A673 (cell line): ENCODE measurements at regions not wholly inside any gene's neighbourhood (a gene's known extent, or its start where the extent isn't known, plus 50 kb on each side); places are given as distances from the start of the nearest gene placed in this dataset.
"Not testable (repeated sequence)": the region's sequence is repeated elsewhere in the genome, so short reads cannot be mapped to it uniquely, and the experiment has no call there.

Experiments
- EZH2 ChIP-seq: fragments of 200-600 bp; sonication (generic); IDR thresholded peaks from 2 replicates; pipeline ENCODE4 v1.6.1; 2017; ENCODE audit warnings: borderline replicate concordance, low read depth, mild to moderate bottlenecking, mixed read lengths, antibody characterized with exemption, low read length; ENCODE audit not compliant: poor library complexity, severe bottlenecking
- TF ChIP-seq, protein P1 (sequence below): fragments of 300-800, 200-600 bp; sonication (generic); conservative IDR thresholded peaks from 2 replicates; pipeline ENCODE4 v1.5.1; 2017; ENCODE audit warnings: low read depth, mild to moderate bottlenecking, antibody characterized with exemption, low read length, moderate library complexity, mixed read lengths

DNA sequence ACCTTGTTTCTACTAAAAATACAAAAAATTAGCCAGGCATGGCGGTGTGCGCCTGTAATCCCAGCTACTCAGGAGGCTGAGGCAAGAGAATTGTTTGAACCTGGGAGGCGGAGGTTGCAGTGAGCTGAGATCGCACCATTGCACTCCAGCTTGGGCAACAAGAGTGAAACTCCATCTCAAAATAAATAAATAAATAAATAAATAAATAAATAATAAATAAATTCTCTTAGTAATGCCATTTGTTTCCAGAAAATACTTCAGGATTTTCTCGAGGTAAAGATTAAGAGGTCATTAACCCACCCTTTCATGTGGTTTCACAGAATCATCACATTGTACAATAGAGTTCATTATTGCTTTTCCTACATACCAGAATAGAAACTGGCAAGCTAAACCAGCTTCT lies 68.5 kb upstream of the JAK1 start:
- TF ChIP-seq EZH2 = not testable (repeated sequence)
- TF ChIP-seq, protein P1, sequence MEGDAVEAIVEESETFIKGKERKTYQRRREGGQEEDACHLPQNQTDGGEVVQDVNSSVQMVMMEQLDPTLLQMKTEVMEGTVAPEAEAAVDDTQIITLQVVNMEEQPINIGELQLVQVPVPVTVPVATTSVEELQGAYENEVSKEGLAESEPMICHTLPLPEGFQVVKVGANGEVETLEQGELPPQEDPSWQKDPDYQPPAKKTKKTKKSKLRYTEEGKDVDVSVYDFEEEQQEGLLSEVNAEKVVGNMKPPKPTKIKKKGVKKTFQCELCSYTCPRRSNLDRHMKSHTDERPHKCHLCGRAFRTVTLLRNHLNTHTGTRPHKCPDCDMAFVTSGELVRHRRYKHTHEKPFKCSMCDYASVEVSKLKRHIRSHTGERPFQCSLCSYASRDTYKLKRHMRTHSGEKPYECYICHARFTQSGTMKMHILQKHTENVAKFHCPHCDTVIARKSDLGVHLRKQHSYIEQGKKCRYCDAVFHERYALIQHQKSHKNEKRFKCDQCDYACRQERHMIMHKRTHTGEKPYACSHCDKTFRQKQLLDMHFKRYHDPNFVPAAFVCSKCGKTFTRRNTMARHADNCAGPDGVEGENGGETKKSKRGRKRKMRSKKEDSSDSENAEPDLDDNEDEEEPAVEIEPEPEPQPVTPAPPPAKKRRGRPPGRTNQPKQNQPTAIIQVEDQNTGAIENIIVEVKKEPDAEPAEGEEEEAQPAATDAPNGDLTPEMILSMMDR = not testable (repeated sequence)
